T-helper 2 cell treated with Interferon-gamma antibody and Interleukin-4, amounts not matched to agents 5 μg/mL and 100 μg/mL, for 36 hours (primary cell): ENCODE measurements at regions not wholly inside any gene's neighbourhood (a gene's known extent, or its start where the extent isn't known, plus 50 kb on each side); places are given as distances from the start of the nearest gene placed in this dataset.

Experiments
- DNase-seq: peaks from one replicate; pipeline ENCODE4 v3.0.0; 2021; ENCODE audit warnings: low spot score
- H3K27ac Mint-ChIP-seq: one replicate; pipeline ENCODE4 v1.8.0; 2021; ENCODE audit warnings: mild to moderate bottlenecking, mixed read lengths
- H3K27me3 Mint-ChIP-seq: one replicate; pipeline ENCODE4 v1.8.0; 2021; ENCODE audit warnings: low read depth, mixed read lengths
- H3K36me3 Mint-ChIP-seq: one replicate; pipeline ENCODE4 v1.8.0; 2021; ENCODE audit warnings: low read depth, mixed read lengths
- H3K4me1 Mint-ChIP-seq: one replicate; pipeline ENCODE4 v1.8.0; 2021; ENCODE audit warnings: low read depth, mixed read lengths
- H3K4me3 Mint-ChIP-seq: one replicate; pipeline ENCODE4 v1.8.0; 2022; ENCODE audit warnings: mild to moderate bottlenecking, moderate library complexity, mixed read lengths
- H3K9me3 Mint-ChIP-seq: one replicate; pipeline ENCODE4 v1.8.0; 2021; ENCODE audit warnings: mixed read lengths

- no peak overlapping the region for H3K27ac Mint-ChIP-seq
- no peak overlapping the region for H3K4me3 Mint-ChIP-seq
- peaks cover 2% of the 10 kb centered on the region for H3K27me3 Mint-ChIP-seq
- DNase-seq, result no peak
- H3K9me3 Mint-ChIP-seq, result no peaks in the 10 kb centered on the region
- no peaks in the 10 kb centered on the region for H3K36me3 Mint-ChIP-seq
- H3K4me1 Mint-ChIP-seq, result no peaks in the 10 kb centered on the region
Measured at GRCh38 chr20:59491884-59492283, 112.5 kb upstream of the PHACTR3 start.

- no peak overlapping the region for H3K27ac Mint-ChIP-seq
- no peaks in the 10 kb centered on the region for H3K9me3 Mint-ChIP-seq
- peaks cover 4% of the 10 kb centered on the region for H3K27me3 Mint-ChIP-seq
- H3K4me3 Mint-ChIP-seq, result no peak overlapping the region
- DNase-seq, result no peak
- H3K4me1 Mint-ChIP-seq, result no peaks in the 10 kb centered on the region
- H3K36me3 Mint-ChIP-seq, result no peaks in the 10 kb centered on the region
Measured at GRCh38 chr20:59493926-59494325, 110.4 kb upstream of the PHACTR3 start.

- Mint-ChIP-seq H3K4me3 (no peak overlapping the region), H3K36me3 (no peaks in the 10 kb centered on the region), H3K9me3 (no peaks in the 10 kb centered on the region), H3K27ac (no peak overlapping the region), H3K4me1 (no peaks in the 10 kb centered on the region), H3K27me3 (peaks cover 13% of the 10 kb centered on the region)
- no peak for DNase-seq
Measured at GRCh38 chr20:59495166-59495565, 109.2 kb upstream of the PHACTR3 start.

- peak; percentile 39 for DNase-seq
- H3K36me3 Mint-ChIP-seq, result no peaks in the 10 kb centered on the region
- H3K27me3 Mint-ChIP-seq, result peaks cover 13% of the 10 kb centered on the region
Measured at GRCh38 chr20:59495894-59496510, 108.3 kb upstream of the PHACTR3 start.

GRCh38 chr20:59498291-59498690 is 106.0 kb upstream of the PHACTR3 start:
- Mint-ChIP-seq H3K27me3 (peaks cover 13% of the 10 kb centered on the region), H3K9me3 (no peaks in the 10 kb centered on the region), H3K36me3 (no peaks in the 10 kb centered on the region), H3K4me1 (no peaks in the 10 kb centered on the region), H3K4me3 (no peak overlapping the region), H3K27ac (no peak overlapping the region)
- no peak for DNase-seq

More at GRCh38 chr20:59495894-59496510, 108.3 kb upstream of the PHACTR3 start:
- no peaks in the 10 kb centered on the region for H3K4me1 Mint-ChIP-seq
- H3K4me3 Mint-ChIP-seq, result no peak overlapping the region
- no peaks in the 10 kb centered on the region for H3K9me3 Mint-ChIP-seq
- H3K27ac Mint-ChIP-seq, result no peak overlapping the region

GRCh38 chr20:59499863-59500262 is 104.5 kb upstream of the PHACTR3 start:
- DNase-seq, result no peak
- Mint-ChIP-seq H3K4me3 (no peak overlapping the region), H3K4me1 (no peaks in the 10 kb centered on the region), H3K9me3 (no peaks in the 10 kb centered on the region), H3K36me3 (no peaks in the 10 kb centered on the region), H3K27me3 (peaks cover 13% of the 10 kb centered on the region), H3K27ac (no peak overlapping the region)

- Mint-ChIP-seq H3K27ac (no peak overlapping the region), H3K27me3 (peaks cover 9% of the 10 kb centered on the region), H3K9me3 (no peaks in the 10 kb centered on the region), H3K4me3 (no peak overlapping the region), H3K36me3 (no peaks in the 10 kb centered on the region), H3K4me1 (no peaks in the 10 kb centered on the region)
- DNase-seq, result no peak
Measured at GRCh38 chr20:59508729-59509128, 95.6 kb upstream of the PHACTR3 start.

- Mint-ChIP-seq H3K27ac (no peak overlapping the region), H3K4me1 (no peaks in the 10 kb centered on the region), H3K36me3 (no peaks in the 10 kb centered on the region), H3K27me3 (peaks cover 19% of the 10 kb centered on the region), H3K4me3 (no peak overlapping the region), H3K9me3 (no peaks in the 10 kb centered on the region)
- DNase-seq, result no peak
Measured at GRCh38 chr20:59512651-59513050, 91.7 kb upstream of the PHACTR3 start.

- Mint-ChIP-seq H3K9me3 (no peaks in the 10 kb centered on the region), H3K27me3 (peaks cover 19% of the 10 kb centered on the region), H3K36me3 (no peaks in the 10 kb centered on the region), H3K27ac (no peak overlapping the region), H3K4me3 (no peak overlapping the region), H3K4me1 (no peaks in the 10 kb centered on the region)
- DNase-seq, result no peak
Measured at GRCh38 chr20:59514554-59514953, 89.8 kb upstream of the PHACTR3 start.

GRCh38 chr20:59515013-59515905 is 89.1 kb upstream of the PHACTR3 start:
- Mint-ChIP-seq H3K27me3 (peaks cover 19% of the 10 kb centered on the region), H3K4me3 (no peak overlapping the region), H3K4me1 (no peaks in the 10 kb centered on the region), H3K27ac (no peak overlapping the region), H3K36me3 (no peaks in the 10 kb centered on the region), H3K9me3 (no peaks in the 10 kb centered on the region)
- no peak for DNase-seq

- Mint-ChIP-seq H3K36me3 (no peaks in the 10 kb centered on the region), H3K4me1 (no peaks in the 10 kb centered on the region), H3K27ac (no peak overlapping the region), H3K4me3 (no peak overlapping the region), H3K9me3 (no peaks in the 10 kb centered on the region), H3K27me3 (peaks cover 19% of the 10 kb centered on the region)
- no peak for DNase-seq
Measured at GRCh38 chr20:59515906-59516209, 88.5 kb upstream of the PHACTR3 start.

- no peak for DNase-seq
- Mint-ChIP-seq H3K27ac (no peak overlapping the region), H3K9me3 (no peaks in the 10 kb centered on the region), H3K4me3 (no peak overlapping the region), H3K4me1 (no peaks in the 10 kb centered on the region), H3K36me3 (no peaks in the 10 kb centered on the region), H3K27me3 (peaks cover 22% of the 10 kb centered on the region)
Measured at GRCh38 chr20:59518881-59519706, 85.2 kb upstream of the PHACTR3 start.

- Mint-ChIP-seq H3K27ac (no peak overlapping the region), H3K27me3 (peaks cover 24% of the 10 kb centered on the region), H3K4me1 (no peaks in the 10 kb centered on the region), H3K9me3 (no peaks in the 10 kb centered on the region), H3K36me3 (no peaks in the 10 kb centered on the region), H3K4me3 (no peak overlapping the region)
- no peak for DNase-seq
Measured at GRCh38 chr20:59519707-59520014, 84.7 kb upstream of the PHACTR3 start.

- Mint-ChIP-seq H3K9me3 (no peaks in the 10 kb centered on the region), H3K36me3 (no peaks in the 10 kb centered on the region), H3K4me3 (no peak overlapping the region), H3K4me1 (peaks cover 2% of the 10 kb centered on the region), H3K27ac (no peak overlapping the region), H3K27me3 (peaks cover 32% of the 10 kb centered on the region)
- no peak for DNase-seq
Measured at GRCh38 chr20:59520814-59521213, 83.5 kb upstream of the PHACTR3 start.
